PC-3 (cell line): ENCODE measurements at regions not wholly inside any gene's neighbourhood (a gene's known extent, or its start where the extent isn't known, plus 50 kb on each side); places are given as distances from the start of the nearest gene placed in this dataset.

Source experiments
- ATAC-seq: fragments of 200-7000 bp; cut with Tn5 transposase; 2 replicates; pipeline ENCODE4 v1.9.1; 2020; ENCODE audit warnings: mild to moderate bottlenecking, moderate library complexity
- BruUV-seq: library from RNA; stranded (reverse); fragments of 400-500 nt; replicated peaks from 2 replicates; lab custom pipeline; 2021; lab: Mats Ljungman, UMichigan
- CTCF ChIA-PET: fragments of 300-600 bp; sonication (Branson Sonifier 250); formaldehyde crosslinking; loops from one replicate; lab custom pipeline; 2022; ENCODE audit warnings: antibody characterized with exemption; lab: Charles Lee
- POLR2A ChIA-PET: fragments of 300-600 bp; sonication (Branson Sonifier 250); formaldehyde crosslinking; loops from one replicate; lab custom pipeline; 2022; ENCODE audit warnings: antibody characterized with exemption; ENCODE audit not compliant: unreplicated experiment; lab: Charles Lee
- DNase-seq: peaks from one replicate; pipeline ENCODE4 v3.0.0-alpha.2; 2015
- H2AFZ ChIP-seq: fragments of 300-600 bp; sonication (generic); 2 replicates; pipeline ENCODE4 v1.6.0; 2016; ENCODE audit warnings: antibody characterized with exemption, low read length
- H3F3A ChIP-seq: fragments of 300-600 bp; sonication (generic); one replicate; pipeline ENCODE4 v1.6.0; 2017; ENCODE audit warnings: antibody characterized with exemption, low read length, control low read depth, mild to moderate bottlenecking; ENCODE audit not compliant: unreplicated experiment
- H3K27ac ChIP-seq: fragments of 300-600 bp; sonication (generic); 2 replicates; pipeline ENCODE4 v1.5.1; 2016; ENCODE audit warnings: mild to moderate bottlenecking, low read length
- H3K27me3 ChIP-seq: fragments of 300-600 bp; sonication (generic); 2 replicates; pipeline ENCODE4 v1.6.1; 2016; ENCODE audit warnings: low read length, mixed read lengths
- H3K36me3 ChIP-seq: fragments of 300-600 bp; sonication (generic); 2 replicates; pipeline ENCODE4 v1.6.1; 2016; ENCODE audit warnings: low read depth, mixed run types, low read length, mixed read lengths
- H3K4me1 ChIP-seq: fragments of 300-600 bp; sonication (generic); 2 replicates; pipeline ENCODE4 v1.5.1; 2016; ENCODE audit warnings: low read length; ENCODE audit not compliant: insufficient read depth
- H3K4me2 ChIP-seq: fragments of 300-600 bp; sonication (generic); 2 replicates; pipeline ENCODE4 v1.6.0; 2016; ENCODE audit warnings: low read length
- H3K4me3 ChIP-seq: fragments of 300-600 bp; sonication (generic); 2 replicates; pipeline ENCODE4 v1.5.1; 2016; ENCODE audit warnings: mild to moderate bottlenecking, low read length, mixed read lengths
- H3K79me2 ChIP-seq: fragments of 300-600 bp; sonication (generic); 2 replicates; pipeline ENCODE4 v1.6.1; 2017; ENCODE audit warnings: low read length, mixed read lengths
- H3K9ac ChIP-seq: fragments of 300-600 bp; sonication (generic); 2 replicates; pipeline ENCODE4 v1.6.0; 2016; ENCODE audit warnings: mild to moderate bottlenecking, low read length
- H3K9me2 ChIP-seq: fragments of 300-600 bp; sonication (generic); replicated peaks from 2 replicates; pipeline ENCODE4 v1.6.1; 2016; ENCODE audit warnings: mixed run types, low read length, mixed read lengths
- H3K9me3 ChIP-seq: fragments of 300-600 bp; sonication (generic); 2 replicates; pipeline ENCODE4 v1.6.1; 2016; ENCODE audit warnings: low read length, mixed read lengths
- H4K20me1 ChIP-seq: fragments of 300-600 bp; sonication (generic); 2 replicates; pipeline ENCODE4 v1.6.1; 2016; ENCODE audit warnings: low read length, mixed read lengths
- EZH2 ChIP-seq: fragments of 300-600 bp; sonication (generic); IDR thresholded peaks from one replicate; pipeline ENCODE4 v1.6.1; 2017; ENCODE audit warnings: antibody characterized with exemption, mild to moderate bottlenecking, low read length; ENCODE audit not compliant: unreplicated experiment
- EZH2phosphoT487 ChIP-seq: fragments of 300-600 bp; sonication (generic); IDR thresholded peaks from 2 replicates; pipeline ENCODE4 v1.6.1; 2018; ENCODE audit warnings: mild to moderate bottlenecking, antibody characterized with exemption, low read length, borderline replicate concordance
- intact Hi-C: fragments of 100-400 bp; cut with micrococcal nuclease; formaldehyde crosslinking; loops from 2 replicates; pipeline ENCODE4 v1.9.0; 2023
- TF ChIP-seq, protein P1 (sequence below): fragments of 300-600 bp; sonication (generic); conservative IDR thresholded peaks from 2 replicates; pipeline ENCODE4 v1.5.1; 2017; ENCODE audit warnings: antibody characterized with exemption, low read depth, mild to moderate bottlenecking, low read length

DNA sequence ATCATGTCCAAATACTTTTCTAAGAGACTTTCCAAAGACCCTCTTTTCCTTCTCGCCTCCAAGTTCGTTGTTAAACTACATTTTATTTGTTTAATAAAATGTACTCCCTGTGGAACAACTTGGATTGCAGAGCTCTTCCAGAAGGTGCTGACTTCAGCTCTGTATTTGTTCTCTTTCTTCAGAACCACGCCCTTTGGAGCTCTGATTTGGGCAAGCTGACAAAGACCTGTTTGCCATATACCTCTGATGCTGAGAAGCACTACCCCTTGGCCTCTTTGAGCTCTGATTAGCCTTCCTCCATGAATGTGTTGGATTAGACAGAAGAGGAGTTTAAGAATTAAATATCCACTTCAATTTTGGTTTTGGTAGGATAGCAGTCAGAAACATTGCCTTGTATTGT is 815.1 kb upstream of the POU3F4 start:
- H2AFZ ChIP-seq: no peak overlapping the region
- H3K9me3 ChIP-seq: no peaks in the 10 kb centered on the region
- CTCF ChIA-PET: no interaction called here

GRCh38 chrX:82695066-82695465 is 813.0 kb upstream of the POU3F4 start:
- Histone ChIP-seq H3K9ac (no peak overlapping the region), H3K4me2 (no peak overlapping the region), H3K36me3 (no peaks in the 10 kb centered on the region), H3F3A (no peaks in the 10 kb centered on the region), H3K79me2 (no peaks in the 10 kb centered on the region), H3K27ac (no peak overlapping the region), H3K4me3 (no peak overlapping the region), H2AFZ (no peak overlapping the region), H3K9me3 (no peaks in the 10 kb centered on the region), H3K27me3 (no peaks in the 10 kb centered on the region), H3K9me2 (no peaks in the 10 kb centered on the region), H4K20me1 (no peaks in the 10 kb centered on the region), H3K4me1 (no peaks in the 10 kb centered on the region)
- BruUV-seq: no TSS peak
- ATAC-seq: no peak
- intact Hi-C loops: no loop called here
- TF ChIP-seq, protein P1, sequence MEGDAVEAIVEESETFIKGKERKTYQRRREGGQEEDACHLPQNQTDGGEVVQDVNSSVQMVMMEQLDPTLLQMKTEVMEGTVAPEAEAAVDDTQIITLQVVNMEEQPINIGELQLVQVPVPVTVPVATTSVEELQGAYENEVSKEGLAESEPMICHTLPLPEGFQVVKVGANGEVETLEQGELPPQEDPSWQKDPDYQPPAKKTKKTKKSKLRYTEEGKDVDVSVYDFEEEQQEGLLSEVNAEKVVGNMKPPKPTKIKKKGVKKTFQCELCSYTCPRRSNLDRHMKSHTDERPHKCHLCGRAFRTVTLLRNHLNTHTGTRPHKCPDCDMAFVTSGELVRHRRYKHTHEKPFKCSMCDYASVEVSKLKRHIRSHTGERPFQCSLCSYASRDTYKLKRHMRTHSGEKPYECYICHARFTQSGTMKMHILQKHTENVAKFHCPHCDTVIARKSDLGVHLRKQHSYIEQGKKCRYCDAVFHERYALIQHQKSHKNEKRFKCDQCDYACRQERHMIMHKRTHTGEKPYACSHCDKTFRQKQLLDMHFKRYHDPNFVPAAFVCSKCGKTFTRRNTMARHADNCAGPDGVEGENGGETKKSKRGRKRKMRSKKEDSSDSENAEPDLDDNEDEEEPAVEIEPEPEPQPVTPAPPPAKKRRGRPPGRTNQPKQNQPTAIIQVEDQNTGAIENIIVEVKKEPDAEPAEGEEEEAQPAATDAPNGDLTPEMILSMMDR: no peak
- TF ChIP-seq EZH2 (no peak), EZH2phosphoT487 (no peak)
- POLR2A ChIA-PET: no interaction called here
- no peak for DNase-seq
- CTCF ChIA-PET: no interaction called here

More for the DNA sequence above, 815.1 kb upstream of the POU3F4 start:
- no peaks in the 10 kb centered on the region for H3K9me2 ChIP-seq
- H3K79me2 ChIP-seq: no peaks in the 10 kb centered on the region
- ATAC-seq (no peak), DNase-seq (no peak)
- TF ChIP-seq EZH2 (no peak), EZH2phosphoT487 (no peak)
- TF ChIP-seq, protein P1: no peak
- no peaks in the 10 kb centered on the region for H4K20me1 ChIP-seq
- intact Hi-C loops: no loop called here
- no peaks in the 10 kb centered on the region for H3K4me1 ChIP-seq
- no peak overlapping the region for H3K27ac ChIP-seq
- H3K4me3 ChIP-seq: no peak overlapping the region
- H3K9ac ChIP-seq: no peak overlapping the region
- no peak overlapping the region for H3K4me2 ChIP-seq
- H3K27me3 ChIP-seq: no peaks in the 10 kb centered on the region
- H3K36me3 ChIP-seq: no peaks in the 10 kb centered on the region
- POLR2A ChIA-PET: no interaction called here
- no TSS peak for BruUV-seq
- no peaks in the 10 kb centered on the region for H3F3A ChIP-seq

GRCh38 chrX:82703551-82703950 is 804.5 kb upstream of the POU3F4 start:
- Histone ChIP-seq H3K4me3 (no peak overlapping the region), H3K79me2 (no peaks in the 10 kb centered on the region), H2AFZ (no peak overlapping the region), H4K20me1 (no peaks in the 10 kb centered on the region), H3K9ac (no peak overlapping the region), H3K4me2 (no peak overlapping the region), H3K4me1 (no peaks in the 10 kb centered on the region), H3K9me2 (no peaks in the 10 kb centered on the region), H3F3A (no peaks in the 10 kb centered on the region), H3K9me3 (no peaks in the 10 kb centered on the region), H3K27ac (no peak overlapping the region), H3K36me3 (no peaks in the 10 kb centered on the region), H3K27me3 (no peaks in the 10 kb centered on the region)
- ATAC-seq (no peak), DNase-seq (no peak)
- ChIA-PET CTCF (no interaction called here), POLR2A (no interaction called here)
- TF ChIP-seq, protein P1: no peak
- no peak for TF ChIP-seq EZH2
- TF ChIP-seq EZH2phosphoT487: no peak
- no TSS peak for BruUV-seq
- intact Hi-C loops: no loop called here
